GM06990 (cell line): ENCODE measurements at regions not wholly inside any gene's neighbourhood (a gene's known extent, or its start where the extent isn't known, plus 50 kb on each side); places are given as distances from the start of the nearest gene placed in this dataset.
"Not testable (repeated sequence)": the region's sequence is repeated elsewhere in the genome, so short reads cannot be mapped to it uniquely, and the experiment has no call there.

Source experiments
- DNase-seq: peaks from one replicate; pipeline ENCODE4 v3.0.0-alpha.2; 2011; ENCODE audit not compliant: insufficient read length; ENCODE audit errors: extremely low read depth
- H3K27me3 ChIP-seq: replicated peaks from 2 replicates; pipeline ENCODE4 v1.6.0; 2011; ENCODE audit warnings: low read length; ENCODE audit not compliant: control insufficient read depth, insufficient read depth
- H3K36me3 ChIP-seq: 2 replicates; pipeline ENCODE4 v1.5.1; 2011; ENCODE audit warnings: low read length; ENCODE audit not compliant: control insufficient read depth, insufficient read depth
- H3K4me3 ChIP-seq: replicated peaks from 2 replicates; pipeline ENCODE4 v1.5.1; 2011; ENCODE audit warnings: low read depth, mild to moderate bottlenecking, control low read depth, low read length
- CTCF ChIP-seq: IDR thresholded peaks from 2 replicates; pipeline ENCODE4 v1.5.1; 2011; ENCODE audit warnings: low read length, control low read depth, mild to moderate bottlenecking, inconsistent platforms; ENCODE audit not compliant: insufficient read depth, poor library complexity, severe bottlenecking

GRCh38 chr1:87432685-87433084 lies 104.0 kb downstream of the LMO4 start:
- no peaks in the 10 kb centered on the region for H3K27me3 ChIP-seq
- no peaks in the 10 kb centered on the region for H3K36me3 ChIP-seq
- H3K4me3 ChIP-seq = no peak overlapping the region
- DNase-seq = no peak
- no peak for TF ChIP-seq CTCF

- not testable (repeated sequence) for H3K27me3 ChIP-seq, H3K4me3 ChIP-seq, H3K36me3 ChIP-seq, DNase-seq
Observed at GRCh38 chr1:87433101-87433500, 104.4 kb downstream of the LMO4 start.

- no peak for TF ChIP-seq CTCF
- Histone ChIP-seq H3K27me3 (no peaks in the 10 kb centered on the region), H3K36me3 (no peaks in the 10 kb centered on the region), H3K4me3 (no peak overlapping the region)
- no peak for DNase-seq
Observed at GRCh38 chr1:87435484-87435883, 106.8 kb downstream of the LMO4 start.

GRCh38 chr1:87436115-87436514 lies 107.4 kb downstream of the LMO4 start:
- not testable (repeated sequence) for DNase-seq, H3K36me3 ChIP-seq, H3K4me3 ChIP-seq, H3K27me3 ChIP-seq

GRCh38 chr1:87436534-87436933 lies 107.9 kb downstream of the LMO4 start:
- no peak for TF ChIP-seq CTCF
- H3K36me3 ChIP-seq = no peaks in the 10 kb centered on the region
- no peak for DNase-seq
- H3K4me3 ChIP-seq = no peak overlapping the region
- no peaks in the 10 kb centered on the region for H3K27me3 ChIP-seq

- Histone ChIP-seq H3K4me3 (no peak overlapping the region), H3K36me3 (no peaks in the 10 kb centered on the region), H3K27me3 (no peaks in the 10 kb centered on the region)
- no peak for TF ChIP-seq CTCF
- no peak for DNase-seq
Observed at GRCh38 chr1:87437663-87438295, 109.1 kb downstream of the LMO4 start.

- no peak for TF ChIP-seq CTCF
- H3K4me3 ChIP-seq = no peak overlapping the region
- no peaks in the 10 kb centered on the region for H3K36me3 ChIP-seq
- H3K27me3 ChIP-seq = no peaks in the 10 kb centered on the region
- DNase-seq = no peak
Observed at GRCh38 chr1:87439821-87440220, 111.1 kb downstream of the LMO4 start.
